Hepatocyte (in vitro differentiated cells): ENCODE measurements at regions not wholly inside any gene's neighbourhood (a gene's known extent, or its start where the extent isn't known, plus 50 kb on each side); places are given as distances from the start of the nearest gene placed in this dataset.

ENCODE experiments used
- DNase-seq: peaks from one replicate; pipeline ENCODE4 v3.0.0-alpha.2; 2016; ENCODE audit warnings: low spot score
- H2AFZ ChIP-seq: fragments of 200-600 bp; sonication (generic); 2 replicates; pipeline ENCODE4 v1.6.0; 2016; ENCODE audit warnings: antibody characterized with exemption, mild to moderate bottlenecking
- H3K27ac ChIP-seq: fragments of 200-600 bp; sonication (generic); 2 replicates; pipeline ENCODE4 v1.5.1; 2016; ENCODE audit warnings: mild to moderate bottlenecking
- H3K27me3 ChIP-seq: fragments of 200-600 bp; sonication (generic); 2 replicates; pipeline ENCODE4 v1.6.1; 2016
- H3K36me3 ChIP-seq: fragments of 200-600 bp; sonication (generic); replicated peaks from 2 replicates; pipeline ENCODE4 v1.5.1; 2016; ENCODE audit warnings: low read depth; ENCODE audit not compliant: insufficient read depth
- H3K4me1 ChIP-seq: fragments of 200-600 bp; sonication (generic); 2 replicates; pipeline ENCODE4 v1.5.1; 2016; ENCODE audit warnings: mild to moderate bottlenecking, moderate library complexity; ENCODE audit not compliant: insufficient read depth
- H3K4me2 ChIP-seq: fragments of 200-600 bp; sonication (generic); 2 replicates; pipeline ENCODE4 v1.6.0; 2016
- H3K4me3 ChIP-seq: fragments of 200-600 bp; sonication (generic); 2 replicates; pipeline ENCODE4 v1.5.1; 2016; ENCODE audit warnings: mild to moderate bottlenecking
- H3K79me2 ChIP-seq: fragments of 200-600 bp; sonication (generic); 2 replicates; pipeline ENCODE4 v1.6.0; 2017; ENCODE audit warnings: mild to moderate bottlenecking
- H3K9me2 ChIP-seq: fragments of 200-600 bp; sonication (generic); replicated peaks from 2 replicates; pipeline ENCODE4 v1.6.0; 2017; ENCODE audit warnings: mild to moderate bottlenecking; ENCODE audit not compliant: insufficient read depth
- H3K9me3 ChIP-seq: fragments of 200-600 bp; sonication (generic); 2 replicates; pipeline ENCODE4 v1.5.1; 2016; ENCODE audit warnings: low read depth, mild to moderate bottlenecking
- H4K20me1 ChIP-seq: fragments of 200-600 bp; sonication (generic); 2 replicates; pipeline ENCODE4 v1.6.0; 2016; ENCODE audit warnings: mild to moderate bottlenecking; ENCODE audit not compliant: insufficient read depth, poor library complexity, severe bottlenecking
- CTCF ChIP-seq: fragments of 200-600 bp; sonication (generic); IDR thresholded peaks from 2 replicates; pipeline ENCODE4 v1.5.1; 2016; ENCODE audit warnings: antibody characterized with exemption, mild to moderate bottlenecking; ENCODE audit not compliant: poor library complexity
- EZH2 ChIP-seq: fragments of 200-600 bp; sonication (generic); IDR thresholded peaks from 2 replicates; pipeline ENCODE4 v1.6.1; 2016; ENCODE audit warnings: antibody characterized with exemption, mild to moderate bottlenecking, borderline replicate concordance
- EZH2phosphoT487 ChIP-seq: fragments of 200-600 bp; sonication (generic); IDR thresholded peaks from one replicate; pipeline ENCODE4 v1.6.1; 2018; ENCODE audit warnings: antibody characterized with exemption, mild to moderate bottlenecking, low read depth, moderate library complexity; ENCODE audit not compliant: unreplicated experiment, severe bottlenecking
- WGBS: methylation state at CpG from one replicate; pipeline ENCODE4 v1.1.6; 2016; ENCODE audit warnings: low lambda C conversion rate; ENCODE audit errors: missing lambda C conversion rate; 5-methylcytosine and 5-hydroxymethylcytosine counted together

GRCh38 chr12:46944771-46945170, 119.0 kb upstream of the SLC38A4 start:
- WGBS: 76% methylated on average over 5 of the region's 5 CpGs
- H3K36me3 ChIP-seq: no peaks in the 10 kb centered on the region
- TF ChIP-seq EZH2phosphoT487 (no peak), EZH2 (no peak), CTCF (no peak)

GRCh38 chr12:46945591-46945990, 119.8 kb upstream of the SLC38A4 start:
- Histone ChIP-seq H3K79me2 (no peaks in the 10 kb centered on the region), H3K36me3 (no peaks in the 10 kb centered on the region), H3K4me2 (no peak overlapping the region), H3K4me3 (no peak overlapping the region), H3K4me1 (no peaks in the 10 kb centered on the region), H2AFZ (no peak overlapping the region), H3K9me3 (no peaks in the 10 kb centered on the region), H3K9me2 (no peaks in the 10 kb centered on the region), H4K20me1 (no peaks in the 10 kb centered on the region), H3K27me3 (no peaks in the 10 kb centered on the region), H3K27ac (no peak overlapping the region)
- TF ChIP-seq EZH2phosphoT487 (no peak), CTCF (no peak), EZH2 (no peak)
- WGBS: 98% methylated on average over 3 of the region's 3 CpGs
- no peak for DNase-seq

More at GRCh38 chr12:46944771-46945170, 119.0 kb upstream of the SLC38A4 start:
- DNase-seq: no peak
- Histone ChIP-seq H2AFZ (no peak overlapping the region), H3K9me2 (no peaks in the 10 kb centered on the region), H3K9me3 (no peaks in the 10 kb centered on the region), H3K4me2 (no peak overlapping the region), H3K79me2 (no peaks in the 10 kb centered on the region), H4K20me1 (no peaks in the 10 kb centered on the region), H3K27ac (no peak overlapping the region), H3K27me3 (no peaks in the 10 kb centered on the region), H3K4me1 (no peaks in the 10 kb centered on the region), H3K4me3 (no peak overlapping the region)

GRCh38 chr12:46946137-46946536, 120.3 kb upstream of the SLC38A4 start:
- H4K20me1 ChIP-seq: no peaks in the 10 kb centered on the region
- H3K4me1 ChIP-seq: no peaks in the 10 kb centered on the region
- no peaks in the 10 kb centered on the region for H3K79me2 ChIP-seq
- no peaks in the 10 kb centered on the region for H3K9me3 ChIP-seq
- no peak overlapping the region for H3K4me2 ChIP-seq
- no peaks in the 10 kb centered on the region for H3K9me2 ChIP-seq
- DNase-seq: no peak
- H3K36me3 ChIP-seq: no peaks in the 10 kb centered on the region
- no peak overlapping the region for H2AFZ ChIP-seq
- H3K27me3 ChIP-seq: no peaks in the 10 kb centered on the region
- TF ChIP-seq CTCF (no peak), EZH2phosphoT487 (no peak), EZH2 (no peak)
- no peak overlapping the region for H3K4me3 ChIP-seq
- no peak overlapping the region for H3K27ac ChIP-seq
- WGBS: 87% methylated on average over 2 of the region's 2 CpGs
